HG03103 (cell line): ENCODE measurements at regions not wholly inside any gene's neighbourhood (a gene's known extent, or its start where the extent isn't known, plus 50 kb on each side); places are given as distances from the start of the nearest gene placed in this dataset.

ENCODE experiments used
- ATAC-seq: cut with Tn5 transposase; IDR thresholded peaks from one replicate; pipeline ENCODE4 v1.9.1; 2021; ENCODE audit warnings: low read depth; ENCODE audit not compliant: unreplicated experiment

- no peak for ATAC-seq
Observed at GRCh38 chr21:24941316-24942185, 665.7 kb downstream of the MRPL39 start.

GRCh38 chr21:24939291-24939690 is 668.0 kb downstream of the MRPL39 start:
- ATAC-seq: no peak

- ATAC-seq: no peak
Observed at GRCh38 chr21:24938573-24938972, 668.7 kb downstream of the MRPL39 start.

GRCh38 chr21:24935991-24936390 is 671.3 kb downstream of the MRPL39 start:
- ATAC-seq: no peak

- no peak for ATAC-seq
Observed at GRCh38 chr21:24910591-24910990, 696.7 kb downstream of the MRPL39 start.

- no peak for ATAC-seq
Observed at GRCh38 chr21:24903994-24904635, 703.2 kb downstream of the MRPL39 start.

- peak; percentile 44 for ATAC-seq
Observed at GRCh38 chr21:24899138-24899537, 708.1 kb downstream of the MRPL39 start.

GRCh38 chr21:24897883-24898282 is 709.4 kb downstream of the MRPL39 start:
- ATAC-seq: no peak

- ATAC-seq: no peak
Observed at GRCh38 chr21:24896735-24897124, 710.6 kb downstream of the MRPL39 start.

GRCh38 chr21:24895885-24896734 is 711.2 kb downstream of the MRPL39 start:
- ATAC-seq: peak; percentile 72

GRCh38 chr21:24894324-24894723 is 713.0 kb downstream of the MRPL39 start:
- ATAC-seq: no peak

GRCh38 chr21:24890021-24890420 is 717.3 kb downstream of the MRPL39 start:
- ATAC-seq: no peak

- ATAC-seq: no peak
Observed at GRCh38 chr21:24881506-24881905, 725.8 kb downstream of the MRPL39 start.

- no peak for ATAC-seq
Observed at GRCh38 chr21:24870633-24871032, 736.6 kb downstream of the MRPL39 start.

GRCh38 chr21:24869862-24870261 is 737.4 kb downstream of the MRPL39 start:
- no peak for ATAC-seq

GRCh38 chr21:24868117-24868516 is 739.2 kb downstream of the MRPL39 start:
- no peak for ATAC-seq

GRCh38 chr21:24861471-24861870 is 745.8 kb downstream of the MRPL39 start:
- ATAC-seq: no peak

- ATAC-seq: no peak
Observed at GRCh38 chr21:24856326-24856725, 751.0 kb downstream of the MRPL39 start.

GRCh38 chr21:24852610-24853195 is 754.6 kb downstream of the MRPL39 start:
- no peak for ATAC-seq

- ATAC-seq: no peak
Observed at GRCh38 chr21:24850121-24850520, 757.2 kb downstream of the MRPL39 start.

- ATAC-seq: no peak
Observed at GRCh38 chr21:24844671-24845070, 762.6 kb downstream of the MRPL39 start.
